HepG2 (cell line): ENCODE measurements at regions not wholly inside any gene's neighbourhood (a gene's known extent, or its start where the extent isn't known, plus 50 kb on each side); places are given as distances from the start of the nearest gene placed in this dataset.

Experiments
- ATAC-seq: fragments of 200-7000 bp; cut with Tn5 transposase; 3 replicates; pipeline ENCODE4 v1.9.1; 2020; ENCODE audit warnings: mild to moderate bottlenecking, moderate library complexity
- BruUV-seq: library from RNA; stranded (reverse); fragments of 400-500 nt; replicated peaks from 2 replicates; lab custom pipeline; 2021; lab: Mats Ljungman, UMichigan
- CTCF ChIA-PET: fragments of 300-600 bp; formaldehyde crosslinking; extraction: SDS; loops from one replicate; lab custom pipeline; 2021; ENCODE audit warnings: low total read pairs, inconsistent platforms, low intra/inter-chr PET ratio; lab: Yijun Ruan, JAX
- POLR2A ChIA-PET: fragments of 350-600 bp; sonication (Branson Sonifier 250); formaldehyde crosslinking; loops from one replicate; lab custom pipeline; 2020; ENCODE audit warnings: antibody characterized with exemption, inconsistent platforms; lab: Yijun Ruan, JAX
- DNase-seq: peaks from one replicate; pipeline ENCODE4 v3.0.0-alpha.2; 2015; ENCODE audit warnings: low spot score
- FAIRE-seq: peaks from 3 replicates; lab custom pipeline; 2011; peaks lifted over from hg19 to GRCh38; lab: Jason Lieb, UNC
- H2AFZ ChIP-seq: one replicate; pipeline ENCODE4 v1.6.1; 2011; ENCODE audit warnings: low read length, inconsistent platforms
- H3K27ac ChIP-seq: fragments of 300-600 bp; 3 replicates; pipeline ENCODE4 v1.8.0; 2011; ENCODE audit warnings: mixed run types, mild to moderate bottlenecking, mixed read lengths, low read length, inconsistent platforms; ENCODE audit not compliant: insufficient read depth; ENCODE audit errors: extremely low read length
- H3K27me3 ChIP-seq, 2 experiments: fragments of 200-600 bp in 1 of 2; 2 replicates in 1 of 2; 3 replicates in 1 of 2; pipeline versions ENCODE4 v1.6.0 to v1.8.0; 2011; ENCODE audit warnings: low read length in 2 of 2, mild to moderate bottlenecking in 2 of 2, moderate library complexity in 2 of 2, inconsistent platforms in 1 of 2; ENCODE audit not compliant: insufficient read depth in 2 of 2, control insufficient read depth in 1 of 2
- H3K36me3 ChIP-seq, 2 experiments: fragments of 200-600 bp in 1 of 2; replicated peaks in 1 of 2; 2 replicates in 1 of 2; 3 replicates in 1 of 2; pipeline versions ENCODE4 v1.5.1 to v1.8.0; 2011; ENCODE audit warnings: low read length in 2 of 2, inconsistent platforms in 1 of 2; ENCODE audit not compliant: insufficient read depth in 2 of 2, control insufficient read depth in 1 of 2
- H3K4me1 ChIP-seq: 2 replicates; pipeline ENCODE4 v1.5.1; 2012; ENCODE audit warnings: low read length, inconsistent platforms; ENCODE audit not compliant: insufficient read depth
- H3K4me2 ChIP-seq: 2 replicates; pipeline ENCODE4 v1.6.0; 2011; ENCODE audit warnings: low read depth, low read length, inconsistent platforms
- H3K4me3 ChIP-seq, 3 experiments: fragments of 200-600 bp in 1 of 3; sonication (generic), shearing (Covaris generic) in 1 of 3; replicated peaks in 1 of 3; 2 replicates each; pipeline ENCODE4 v1.5.1; 2011 to 2016; ENCODE audit warnings: low read length in 3 of 3, inconsistent platforms in 2 of 3, low read depth in 2 of 3, mild to moderate bottlenecking in 2 of 3, control low read depth in 1 of 3, mixed read lengths in 1 of 3; ENCODE audit not compliant: insufficient read depth in 1 of 3
- H3K79me2 ChIP-seq: one replicate; pipeline ENCODE4 v1.6.1; 2011; ENCODE audit warnings: low read length, inconsistent platforms; ENCODE audit not compliant: insufficient read depth
- H3K9ac ChIP-seq: 2 replicates; pipeline ENCODE4 v1.6.0; 2011; ENCODE audit warnings: mild to moderate bottlenecking, low read depth, low read length, inconsistent platforms; ENCODE audit not compliant: insufficient read depth
- H3K9me3 ChIP-seq: 2 replicates; pipeline ENCODE4 v1.5.1; 2012; ENCODE audit warnings: mild to moderate bottlenecking, low read length
- H4K20me1 ChIP-seq: 2 replicates; pipeline ENCODE4 v1.6.0; 2011; ENCODE audit warnings: inconsistent platforms, mild to moderate bottlenecking, low read length, moderate library complexity; ENCODE audit not compliant: insufficient read depth
- CBX5 ChIP-seq: sonication (generic); formaldehyde crosslinking; IDR thresholded peaks from 2 replicates; pipeline ENCODE4 v1.4.0; 2020; ENCODE audit warnings: missing genetic modification reagents, borderline replicate concordance
- FOSL1 ChIP-seq: sonication (generic); formaldehyde crosslinking; IDR thresholded peaks from 2 replicates; pipeline ENCODE4 v1.9.0; 2021; ENCODE audit warnings: missing genetic modification reagents, borderline replicate concordance
- GLMP ChIP-seq: sonication (generic); formaldehyde crosslinking; IDR thresholded peaks from 2 replicates; pipeline ENCODE4 v1.9.0; 2021; ENCODE audit warnings: missing genetic modification reagents, mild to moderate bottlenecking, borderline replicate concordance
- HOXA3 ChIP-seq: sonication (generic); formaldehyde crosslinking; IDR thresholded peaks from 2 replicates; pipeline ENCODE4 v1.5.0; 2020; ENCODE audit warnings: missing genetic modification reagents
- MAFF ChIP-seq: IDR thresholded peaks from 2 replicates; pipeline ENCODE4 v1.6.1; 2011; ENCODE audit warnings: low read depth, low read length, improper control_type of control experiment
- NFRKB ChIP-seq: fragments of 450-650 bp; IDR thresholded peaks from 2 replicates; pipeline ENCODE4 v1.6.1; 2017
- RFX1 ChIP-seq: fragments of 450-650 bp; IDR thresholded peaks from 2 replicates; pipeline ENCODE4 v1.6.1; 2017
- SMARCC2 ChIP-seq: fragments of 450-650 bp; IDR thresholded peaks from 2 replicates; pipeline ENCODE4 v1.6.1; 2017; ENCODE audit warnings: antibody characterized with exemption, mild to moderate bottlenecking
- TIGD3 ChIP-seq: sonication (generic); formaldehyde crosslinking; IDR thresholded peaks from 2 replicates; pipeline ENCODE4 v1.5.1; 2020; ENCODE audit warnings: mild to moderate bottlenecking, missing genetic modification reagents, borderline replicate concordance
- ZNF124 ChIP-seq: sonication (generic); formaldehyde crosslinking; IDR thresholded peaks from 2 replicates; pipeline ENCODE4 v1.4.0; 2020; ENCODE audit warnings: missing genetic modification reagents
- ZNF280B ChIP-seq: sonication (generic); formaldehyde crosslinking; IDR thresholded peaks from 2 replicates; pipeline ENCODE4 v1.5.0; 2020; ENCODE audit warnings: missing genetic modification reagents, mild to moderate bottlenecking, borderline replicate concordance
- ZNF615 ChIP-seq: sonication (generic); formaldehyde crosslinking; IDR thresholded peaks from 2 replicates; pipeline ENCODE4 v1.5.0; 2020; ENCODE audit warnings: mild to moderate bottlenecking, missing genetic modification reagents, borderline replicate concordance
- ZNF724P ChIP-seq: sonication (generic); formaldehyde crosslinking; IDR thresholded peaks from 2 replicates; pipeline ENCODE4 v1.8.0; 2022; ENCODE audit warnings: missing genetic modification reagents, borderline replicate concordance
- WGBS: methylation state at CpG from one replicate; pipeline ENCODE4 v1.1.6; 2017; ENCODE audit warnings: low lambda C conversion rate; 5-methylcytosine and 5-hydroxymethylcytosine counted together
- in situ Hi-C: cut with HindIII; loops from 2 replicates; pipeline ENCODE4 v1.10.0; 2017; ENCODE audit warnings: low pct_unique_long_range_greater_than_20kb; ENCODE audit not compliant: extremely low pct_ligation_motif_present
- intact Hi-C: fragments of 100-400 bp; cut with micrococcal nuclease; formaldehyde crosslinking; loops from one replicate; pipeline ENCODE4 v1.10.0; 2022; ENCODE audit not compliant: unreplicated experiment
- TF ChIP-seq, protein P1 (sequence below), 2 experiments: IDR thresholded peaks; 2 replicates each; pipeline ENCODE4 v1.6.1; 2011 to 2012; ENCODE audit warnings: low read length in 2 of 2, borderline replicate concordance in 1 of 2, low read depth in 1 of 2, mild to moderate bottlenecking in 1 of 2, moderate library complexity in 1 of 2
- TF ChIP-seq, protein P2 (sequence below): sonication (generic); formaldehyde crosslinking; IDR thresholded peaks from 2 replicates; pipeline ENCODE4 v1.5.0; 2020; ENCODE audit warnings: missing genetic modification reagents

GRCh38 chr4:188804861-188805260 is 665.6 kb downstream of the TRIML1 start:
- no peak for FAIRE-seq
- in situ Hi-C loops, result no loop called here
- no TSS peak for BruUV-seq
- TF ChIP-seq ZNF615 (CRISPR knock-in tag) (no peak), TIGD3 (CRISPR knock-in tag) (no peak), SMARCC2 (no peak), ZNF280B (CRISPR knock-in tag) (no peak), MAFF (no peak), ZNF724P (CRISPR knock-in tag) (no peak), GLMP (no peak), NFRKB (no peak), CBX5 (CRISPR knock-in tag) (no peak), RFX1 (no peak), ZNF124 (CRISPR knock-in tag) (no peak), FOSL1 (no peak), HOXA3 (CRISPR knock-in tag) (no peak)
- TF ChIP-seq, protein P1, sequence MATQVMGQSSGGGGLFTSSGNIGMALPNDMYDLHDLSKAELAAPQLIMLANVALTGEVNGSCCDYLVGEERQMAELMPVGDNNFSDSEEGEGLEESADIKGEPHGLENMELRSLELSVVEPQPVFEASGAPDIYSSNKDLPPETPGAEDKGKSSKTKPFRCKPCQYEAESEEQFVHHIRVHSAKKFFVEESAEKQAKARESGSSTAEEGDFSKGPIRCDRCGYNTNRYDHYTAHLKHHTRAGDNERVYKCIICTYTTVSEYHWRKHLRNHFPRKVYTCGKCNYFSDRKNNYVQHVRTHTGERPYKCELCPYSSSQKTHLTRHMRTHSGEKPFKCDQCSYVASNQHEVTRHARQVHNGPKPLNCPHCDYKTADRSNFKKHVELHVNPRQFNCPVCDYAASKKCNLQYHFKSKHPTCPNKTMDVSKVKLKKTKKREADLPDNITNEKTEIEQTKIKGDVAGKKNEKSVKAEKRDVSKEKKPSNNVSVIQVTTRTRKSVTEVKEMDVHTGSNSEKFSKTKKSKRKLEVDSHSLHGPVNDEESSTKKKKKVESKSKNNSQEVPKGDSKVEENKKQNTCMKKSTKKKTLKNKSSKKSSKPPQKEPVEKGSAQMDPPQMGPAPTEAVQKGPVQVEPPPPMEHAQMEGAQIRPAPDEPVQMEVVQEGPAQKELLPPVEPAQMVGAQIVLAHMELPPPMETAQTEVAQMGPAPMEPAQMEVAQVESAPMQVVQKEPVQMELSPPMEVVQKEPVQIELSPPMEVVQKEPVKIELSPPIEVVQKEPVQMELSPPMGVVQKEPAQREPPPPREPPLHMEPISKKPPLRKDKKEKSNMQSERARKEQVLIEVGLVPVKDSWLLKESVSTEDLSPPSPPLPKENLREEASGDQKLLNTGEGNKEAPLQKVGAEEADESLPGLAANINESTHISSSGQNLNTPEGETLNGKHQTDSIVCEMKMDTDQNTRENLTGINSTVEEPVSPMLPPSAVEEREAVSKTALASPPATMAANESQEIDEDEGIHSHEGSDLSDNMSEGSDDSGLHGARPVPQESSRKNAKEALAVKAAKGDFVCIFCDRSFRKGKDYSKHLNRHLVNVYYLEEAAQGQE (IDR thresholded peaks at IDR 0.05; ENCODE audit: borderline replicate concordance in 1 of 2, low read depth in 1 of 2, low read length in 2 of 2), result no peak
- TF ChIP-seq, protein P2, sequence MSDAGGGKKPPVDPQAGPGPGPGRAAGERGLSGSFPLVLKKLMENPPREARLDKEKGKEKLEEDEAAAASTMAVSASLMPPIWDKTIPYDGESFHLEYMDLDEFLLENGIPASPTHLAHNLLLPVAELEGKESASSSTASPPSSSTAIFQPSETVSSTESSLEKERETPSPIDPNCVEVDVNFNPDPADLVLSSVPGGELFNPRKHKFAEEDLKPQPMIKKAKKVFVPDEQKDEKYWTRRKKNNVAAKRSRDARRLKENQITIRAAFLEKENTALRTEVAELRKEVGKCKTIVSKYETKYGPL (CRISPR knock-in tag), result no peak

More at GRCh38 chr4:188804861-188805260, 665.6 kb downstream of the TRIML1 start:
- Histone ChIP-seq H3K27me3 (no peaks in the 10 kb centered on the region), H3K79me2 (no peaks in the 10 kb centered on the region), H3K4me3 (no peak overlapping the region), H2AFZ (no peak overlapping the region), H3K9ac (no peak overlapping the region), H3K4me1 (no peaks in the 10 kb centered on the region), H4K20me1 (no peaks in the 10 kb centered on the region), H3K36me3 (no peaks in the 10 kb centered on the region), H3K27ac (no peak overlapping the region), H3K9me3 (no peaks in the 10 kb centered on the region), H3K4me2 (no peak overlapping the region)
- intact Hi-C loops, result no loop called here
- CTCF ChIA-PET, result no interaction called here
- POLR2A ChIA-PET, result no interaction called here
- DNase-seq, result no peak
- ATAC-seq, result no peak
- 10% methylated on average over 4 of the region's 4 CpGs for WGBS
